ENCODE measurements at regions not wholly inside any gene's neighbourhood (a gene's known extent, or its start where the extent isn't known, plus 50 kb on each side); places are given as distances from the start of the nearest gene placed in this dataset.

DNA sequence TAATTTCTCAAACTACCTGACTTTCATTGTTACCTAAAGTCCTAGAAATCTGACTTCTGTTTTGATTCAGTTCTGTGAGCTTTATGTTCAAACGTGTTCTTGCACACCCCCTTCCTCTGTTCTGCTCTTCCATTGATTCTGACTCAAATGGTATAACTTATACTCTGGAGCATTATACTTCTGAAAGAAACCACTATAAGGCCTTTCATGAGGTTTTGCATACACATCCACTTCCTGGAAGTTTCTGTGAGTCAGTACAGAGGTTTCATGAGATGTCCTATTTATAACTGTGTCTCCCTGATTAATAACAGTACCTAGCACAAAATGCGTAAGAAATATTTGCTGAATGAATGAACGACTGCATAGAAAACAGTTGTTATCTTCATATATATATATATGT is 540.2 kb upstream of the CT83 start (continued):
- no peak for TF ChIP-seq POLR2AphosphoS5 (IDR thresholded peaks at IDR 0.05; ENCODE audit: low read depth, low read length)
- no peak for TF ChIP-seq EZH2 (IDR thresholded peaks at IDR 0.05; ENCODE audit: low read depth, low read length, severe bottlenecking)
- no peak for TF ChIP-seq POU5F1 (IDR thresholded peaks at IDR 0.05; ENCODE audit: low read depth, low read length)
- TF ChIP-seq NRF1 (IDR thresholded peaks at IDR 0.05; ENCODE audit: low read depth, low read length), result no peak

Data from H1 (cell line).